Adrenal gland (tissue), 9 donors: ENCODE measurements at regions not wholly inside any gene's neighbourhood (a gene's known extent, or its start where the extent isn't known, plus 50 kb on each side); places are given as distances from the start of the nearest gene placed in this dataset.
"Not testable (repeated sequence)": the region's sequence is repeated elsewhere in the genome, so short reads cannot be mapped to it uniquely, and the experiment has no call there.

ENCODE experiments used
- DNase-seq, 7 donors: peaks; one replicate each; pipeline ENCODE4 v3.0.0-alpha.2; 2019 to 2020
- H3K27ac ChIP-seq, 5 donors: fragments of 200-600 bp; sonication (generic) in 4 of 5; 1 replicate in 3 of 5; 2 replicates in 2 of 5; pipeline versions ENCODE4 v1.5.1 to v1.8.0; 2016 to 2020; ENCODE audit warnings: mild to moderate bottlenecking in 1 of 5
- H3K27me3 ChIP-seq: fragments of 200-600 bp; 2 replicates; pipeline ENCODE4 v1.8.0; 2021
- H3K36me3 ChIP-seq, 2 donors: fragments of 200-600 bp; replicated peaks in 1 of 2; 1 replicate in 1 of 2; 2 replicates in 1 of 2; pipeline versions ENCODE4 v1.5.1 to v1.8.0; 2018 to 2022
- H3K4me1 ChIP-seq, 2 donors: fragments of 200-600 bp; replicated peaks in 1 of 2; 1 replicate in 1 of 2; 2 replicates in 1 of 2; pipeline versions ENCODE4 v1.5.1 to v1.8.0; 2018 to 2021
- H3K4me3 ChIP-seq, 4 donors: fragments of 200-600 bp; sonication (generic) in 3 of 4; one replicate each; pipeline ENCODE4 v1.5.1; 2016 to 2018
- H3K9me3 ChIP-seq, 3 donors: fragments of 200-600 bp; sonication (generic) in 1 of 3; replicated peaks in 1 of 3; 1 replicate in 2 of 3; 2 replicates in 1 of 3; pipeline versions ENCODE4 v1.5.1 to v1.8.0; 2016 to 2021
- CTCF ChIP-seq, 6 experiments: fragments of 450-650 bp in 4 of 6; fragments of 200-600 bp in 2 of 6; sonication (generic) in 1 of 6; IDR thresholded peaks; 1 replicate in 5 of 6; 2 replicates in 1 of 6; pipeline versions ENCODE4 v1.5.1 to v1.8.0; 2016 to 2021; ENCODE audit warnings: antibody characterized with exemption in 6 of 6, mild to moderate bottlenecking in 2 of 6, moderate library complexity in 1 of 6
- POLR2A ChIP-seq, 2 donors: fragments of 450-650 bp; IDR thresholded peaks; one replicate each; pipeline ENCODE4 v1.6.1; 2017; ENCODE audit warnings: antibody characterized with exemption in 2 of 2, mild to moderate bottlenecking in 2 of 2, moderate library complexity in 1 of 2
- WGBS, 4 donors: extraction: QIAGEN DNeasy Blood & Tissue Kit in 2 of 4; methylation state at CpG; one replicate each; pipeline versions ENCODE4 v1.1.5 to v1.1.7; 2013 to 2017; 5-methylcytosine and 5-hydroxymethylcytosine counted together
- intact Hi-C, 2 donors: fragments of 100-400 bp; cut with DNase I; formaldehyde crosslinking; loops; one replicate each; pipeline versions ENCODE4 v1.14.1 to v1.15.0; 2022 to 2023
- donor health status: healthy with polysubstance abuse.
- donor health status: Bipolar disorder and iron deficiency.
- donor health status: DM: yes; HTN: yes; CAD: no.
- donor health status: DM: no; HTN: no; CAD: no.
- donor health status: DM: no; HTN: no; CAD: no.

DNA sequence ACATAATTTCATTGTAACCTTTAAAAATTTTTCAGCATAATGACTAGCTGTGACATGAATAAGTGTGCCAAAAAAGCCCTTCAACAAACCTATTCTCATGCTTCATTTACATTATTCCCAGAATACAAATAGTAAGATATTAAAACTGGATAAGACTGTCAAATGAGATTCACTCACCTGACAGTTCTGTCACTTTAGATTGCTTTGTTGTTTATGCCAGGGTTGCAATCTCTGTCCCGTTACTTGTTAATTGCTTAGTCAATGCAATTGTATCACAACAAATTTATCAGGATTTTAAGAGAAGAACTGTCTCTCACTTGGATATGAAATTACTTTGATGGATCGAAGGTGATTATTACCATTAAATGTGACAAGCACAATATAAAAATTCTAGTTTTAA is 616.0 kb upstream of the IGFBP7 start:
- Histone ChIP-seq H3K27me3 (no peaks in the 10 kb centered on the region), H3K36me3 (no peaks in the 10 kb centered on the region), H3K4me1 (no peaks in the 10 kb centered on the region), H3K9me3 (no peaks in the 10 kb centered on the region), H3K4me3 (no peak overlapping the region), H3K27ac (no peak overlapping the region)
- intact Hi-C loops: no loop called here
- DNase-seq: no peak
- 71 to 80% (median 74%) methylated on average over 2 of the region's 2 CpGs for WGBS, 4 donors
- TF ChIP-seq POLR2A (IDR thresholded peaks at IDR 0.05) (no peak), CTCF (IDR thresholded peaks at IDR 0.05) (no peak)

DNA sequence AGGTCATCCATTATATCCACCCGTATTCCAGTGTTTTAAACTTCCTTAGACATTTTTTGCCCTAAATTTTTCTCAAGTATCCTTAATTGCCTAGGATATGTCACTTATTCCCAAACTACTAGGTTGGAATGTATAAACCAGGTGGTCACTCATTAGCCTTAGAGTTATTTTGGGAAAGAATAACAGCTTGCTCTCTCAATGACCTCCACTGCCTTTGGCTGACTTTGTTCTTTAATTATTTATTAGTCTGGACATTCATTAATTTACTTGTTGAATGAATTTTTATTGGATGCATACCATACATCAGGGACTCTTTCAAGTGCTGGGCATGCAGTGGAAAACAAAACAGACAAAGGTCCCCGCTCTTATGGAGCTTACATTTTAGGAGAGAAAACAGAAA is 609.3 kb upstream of the IGFBP7 start:
- Histone ChIP-seq H3K27ac (no peak overlapping the region), H3K27me3 (no peaks in the 10 kb centered on the region), H3K4me1 (no peaks in the 10 kb centered on the region), H3K9me3 (no peaks in the 10 kb centered on the region), H3K36me3 (no peaks in the 10 kb centered on the region), H3K4me3 (no peak overlapping the region)
- TF ChIP-seq POLR2A (IDR thresholded peaks at IDR 0.05): no peak
- intact Hi-C loops: no loop called here
- no peak for DNase-seq
- 40 to 54% (median 42%) methylated on average over 2 of the region's 2 CpGs for WGBS, 4 donors

DNA sequence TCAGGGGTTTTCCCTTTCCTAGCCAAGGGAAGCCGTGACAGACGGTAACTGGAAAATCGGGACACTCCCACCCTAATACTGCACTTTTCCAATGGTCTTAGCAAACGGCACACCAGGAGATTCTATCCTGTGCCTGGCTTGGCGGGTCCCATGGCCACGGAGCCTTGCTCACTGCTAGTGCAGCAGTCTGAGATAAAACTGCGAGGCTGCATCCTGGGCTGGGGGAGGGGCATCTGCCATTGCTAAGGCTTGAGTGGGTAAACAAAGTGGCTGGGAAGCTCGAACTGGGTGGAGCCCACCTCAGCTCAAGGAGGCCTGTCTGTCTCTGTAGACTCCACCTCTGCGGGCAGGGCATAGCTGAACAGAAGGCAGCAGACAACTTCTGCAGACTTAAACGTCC is 604.1 kb upstream of the IGFBP7 start:
- H3K4me1 ChIP-seq, H3K4me3 ChIP-seq, H3K9me3 ChIP-seq, H3K27me3 ChIP-seq, H3K27ac ChIP-seq, DNase-seq, intact Hi-C loops, H3K36me3 ChIP-seq: not testable (repeated sequence)
- 68 to 89% (median 83%) methylated on average over 8 to 10 of the region's 10 CpGs for WGBS, 4 donors

- no peak overlapping the region for H3K4me3 ChIP-seq
- DNase-seq: no peak
- H3K27me3 ChIP-seq: no peaks in the 10 kb centered on the region
- H3K36me3 ChIP-seq: no peaks in the 10 kb centered on the region
- no peaks in the 10 kb centered on the region for H3K9me3 ChIP-seq
- WGBS, 4 donors: 68 to 95% (median 70%) methylated on average over 2 of the region's 2 CpGs
- TF ChIP-seq CTCF (IDR thresholded peaks at IDR 0.05) (no peak), POLR2A (IDR thresholded peaks at IDR 0.05) (no peak)
- no peaks in the 10 kb centered on the region for H3K4me1 ChIP-seq
- H3K27ac ChIP-seq: no peak overlapping the region
- intact Hi-C loops: no loop called here
Observed at GRCh38 chr4:57710053-57710452, 599.9 kb upstream of the IGFBP7 start.

DNA sequence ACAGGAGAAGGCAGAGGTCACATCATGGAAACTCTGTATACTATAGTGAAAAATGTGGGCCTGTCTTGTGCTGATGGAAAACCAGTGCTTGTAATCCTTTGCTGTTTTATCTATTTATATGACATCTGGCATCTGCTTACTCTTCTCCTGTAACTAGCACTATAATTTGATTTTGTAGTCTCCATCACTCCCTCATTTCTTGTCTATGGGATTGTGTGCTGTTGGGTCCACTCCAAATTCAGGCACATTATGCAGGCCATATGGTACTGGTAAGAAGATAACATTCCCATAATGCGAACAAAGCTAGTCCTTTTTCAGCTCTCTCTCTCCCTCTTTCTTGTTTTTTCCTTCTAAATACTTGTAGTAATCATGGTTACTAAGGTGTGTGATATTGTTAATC is 581.2 kb upstream of the IGFBP7 start:
- Histone ChIP-seq H3K4me3 (no peak overlapping the region), H3K9me3 (no peaks in the 10 kb centered on the region), H3K27me3 (no peaks in the 10 kb centered on the region), H3K27ac (no peak overlapping the region), H3K36me3 (no peaks in the 10 kb centered on the region), H3K4me1 (no peaks in the 10 kb centered on the region)
- intact Hi-C loops: no loop called here
- 72 to 88% (median 75%) methylated on average over 1 of the region's 1 CpG for WGBS, 4 donors
- TF ChIP-seq POLR2A (IDR thresholded peaks at IDR 0.05) (no peak), CTCF (IDR thresholded peaks at IDR 0.05) (no peak)
- DNase-seq: no peak
